GM23338 (cell line): ENCODE measurements at regions not wholly inside any gene's neighbourhood (a gene's known extent, or its start where the extent isn't known, plus 50 kb on each side); places are given as distances from the start of the nearest gene placed in this dataset.

ENCODE experiments used
- ATAC-seq: fragments of 200-7000 bp; cut with Tn5 transposase; 3 replicates; pipeline ENCODE4 v1.9.1; 2020
- DNase-seq: peaks from one replicate; pipeline ENCODE4 v3.0.0-alpha.2; 2015; ENCODE audit warnings: low spot score
- H2AFZ ChIP-seq: fragments of 200-600 bp; sonication (generic); 2 replicates; pipeline ENCODE4 v1.8.0; 2016; ENCODE audit warnings: antibody characterized with exemption, mild to moderate bottlenecking, moderate library complexity
- H3F3A ChIP-seq: fragments of 200-600 bp; sonication (generic); replicated peaks from 2 replicates; pipeline ENCODE4 v1.8.0; 2017; ENCODE audit warnings: antibody characterized with exemption, mixed run types, low read depth
- H3K27ac ChIP-seq: fragments of 200-600 bp; sonication (generic); 2 replicates; pipeline ENCODE4 v1.6.1; 2016; ENCODE audit warnings: low read depth
- H3K27me3 ChIP-seq: fragments of 200-600 bp; sonication (generic); 2 replicates; pipeline ENCODE4 v1.8.0; 2016; ENCODE audit warnings: mild to moderate bottlenecking, mixed run types, moderate library complexity; ENCODE audit not compliant: insufficient read depth
- H3K36me3 ChIP-seq: fragments of 200-600 bp; sonication (generic); 2 replicates; pipeline ENCODE4 v1.8.0; 2016; ENCODE audit warnings: mild to moderate bottlenecking; ENCODE audit not compliant: insufficient read depth
- H3K4me1 ChIP-seq: fragments of 200-600 bp; sonication (generic); 2 replicates; pipeline ENCODE4 v1.8.0; 2016; ENCODE audit warnings: mild to moderate bottlenecking, moderate library complexity; ENCODE audit not compliant: insufficient read depth
- H3K4me2 ChIP-seq: fragments of 200-600 bp; sonication (generic); 2 replicates; pipeline ENCODE4 v1.7.1; 2017; ENCODE audit warnings: mixed run types
- H3K4me3 ChIP-seq: fragments of 200-600 bp; sonication (generic); 2 replicates; pipeline ENCODE4 v1.6.1; 2016; ENCODE audit warnings: mixed run types
- H3K79me2 ChIP-seq: fragments of 200-600 bp; sonication (generic); replicated peaks from 2 replicates; pipeline ENCODE4 v1.8.0; 2017; ENCODE audit warnings: mild to moderate bottlenecking; ENCODE audit not compliant: insufficient read depth
- H3K9me2 ChIP-seq: fragments of 200-600 bp; sonication (generic); 2 replicates; pipeline ENCODE4 v1.8.0; 2017; ENCODE audit not compliant: insufficient read depth
- H4K20me1 ChIP-seq: fragments of 200-600 bp; sonication (generic); replicated peaks from 2 replicates; pipeline ENCODE4 v1.8.0; 2017; ENCODE audit warnings: mild to moderate bottlenecking; ENCODE audit not compliant: insufficient read depth
- H3K27ac Mint-ChIP-seq: 2 replicates; pipeline ENCODE4 v1.8.0; 2020; ENCODE audit warnings: inconsistent platforms, mild to moderate bottlenecking, moderate library complexity, mixed read lengths
- H3K27me3 Mint-ChIP-seq: 3 replicates; pipeline ENCODE4 v1.8.0; 2022; ENCODE audit warnings: low read depth, mild to moderate bottlenecking, moderate library complexity, mixed read lengths, inconsistent platforms; ENCODE audit not compliant: insufficient read depth, poor library complexity
- H3K36me3 Mint-ChIP-seq: 3 replicates; pipeline ENCODE4 v1.8.0; 2021; ENCODE audit warnings: low read depth, mild to moderate bottlenecking, inconsistent platforms, moderate library complexity, mixed read lengths
- H3K4me1 Mint-ChIP-seq: 3 replicates; pipeline ENCODE4 v1.8.0; 2020; ENCODE audit warnings: mild to moderate bottlenecking, inconsistent platforms, mixed read lengths
- H3K4me3 Mint-ChIP-seq: 3 replicates; pipeline ENCODE4 v1.8.0; 2021; ENCODE audit warnings: moderate library complexity, mild to moderate bottlenecking, inconsistent platforms, mixed read lengths
- H3K9me3 Mint-ChIP-seq: 3 replicates; pipeline ENCODE4 v1.8.0; 2020; ENCODE audit warnings: moderate library complexity, mild to moderate bottlenecking, inconsistent platforms, mixed read lengths
- EZH2 ChIP-seq: fragments of 200-600 bp; sonication (generic); IDR thresholded peaks from one replicate; pipeline ENCODE4 v1.8.0; 2017; ENCODE audit warnings: antibody characterized with exemption, mild to moderate bottlenecking, low read depth; ENCODE audit not compliant: unreplicated experiment
- EZH2phosphoT487 ChIP-seq: fragments of 200-600 bp; sonication (generic); IDR thresholded peaks from one replicate; pipeline ENCODE4 v1.8.1; 2018; ENCODE audit warnings: antibody characterized with exemption; ENCODE audit not compliant: unreplicated experiment
- JUNB ChIP-seq: IDR thresholded peaks from one replicate; pipeline ENCODE4 v1.6.1; 2016; ENCODE audit warnings: antibody characterized with exemption; ENCODE audit not compliant: unreplicated experiment
- NANOG ChIP-seq: IDR thresholded peaks from 2 replicates; pipeline ENCODE4 v1.6.1; 2016; ENCODE audit warnings: antibody characterized with exemption, borderline replicate concordance
- POLR2AphosphoS5 ChIP-seq: IDR thresholded peaks from 2 replicates; pipeline ENCODE4 v1.6.1; 2016; ENCODE audit warnings: antibody characterized with exemption, low read depth
- STAT1 ChIP-seq: IDR thresholded peaks from one replicate; pipeline ENCODE4 v1.6.1; 2016; ENCODE audit warnings: antibody characterized with exemption; ENCODE audit not compliant: unreplicated experiment
- ZNF331 ChIP-seq: fragments of 250-450 bp; sonication (Bioruptor Pico); IDR thresholded peaks from 2 replicates; pipeline ENCODE4 v1.5.0; 2020; ENCODE audit warnings: low read depth, mild to moderate bottlenecking, moderate library complexity
- TF ChIP-seq, protein P1 (sequence below), 2 experiments: fragments of 200-600 bp in 1 of 2; sonication (generic) in 1 of 2; conservative IDR thresholded peaks; 2 replicates each; pipeline versions ENCODE4 v1.5.1 to v1.6.1; 2016 to 2017; ENCODE audit warnings: antibody characterized with exemption in 2 of 2, low read depth in 2 of 2, mild to moderate bottlenecking in 2 of 2, moderate library complexity in 1 of 2
- TF ChIP-seq, protein P2 (sequence below): IDR thresholded peaks from 2 replicates; pipeline ENCODE4 v1.6.1; 2016; ENCODE audit warnings: antibody characterized with exemption
- TF ChIP-seq, protein P3 (sequence below): IDR thresholded peaks from one replicate; pipeline ENCODE4 v1.6.1; 2018; ENCODE audit warnings: antibody characterized with exemption; ENCODE audit not compliant: unreplicated experiment

DNA sequence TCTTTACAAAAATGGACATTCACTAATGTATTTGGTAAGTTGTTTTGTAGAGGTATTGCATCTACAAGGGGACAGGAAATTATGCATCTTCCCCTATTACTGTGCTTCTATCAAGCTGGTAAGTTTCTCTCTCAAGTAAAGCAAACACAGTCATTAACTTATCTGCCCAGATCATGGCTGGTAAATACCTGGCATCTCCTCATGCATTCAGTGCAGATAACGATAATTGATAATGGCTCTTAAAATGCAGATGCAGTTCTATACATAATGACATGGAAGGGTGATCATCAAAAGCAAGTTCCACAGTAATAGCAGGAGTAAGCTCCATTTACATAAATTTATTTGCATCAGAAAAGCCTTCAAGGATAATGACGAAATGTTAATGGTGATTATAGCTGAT is 122.4 kb downstream of the SIPA1L2 start (continued):
- TF ChIP-seq, protein P1, sequence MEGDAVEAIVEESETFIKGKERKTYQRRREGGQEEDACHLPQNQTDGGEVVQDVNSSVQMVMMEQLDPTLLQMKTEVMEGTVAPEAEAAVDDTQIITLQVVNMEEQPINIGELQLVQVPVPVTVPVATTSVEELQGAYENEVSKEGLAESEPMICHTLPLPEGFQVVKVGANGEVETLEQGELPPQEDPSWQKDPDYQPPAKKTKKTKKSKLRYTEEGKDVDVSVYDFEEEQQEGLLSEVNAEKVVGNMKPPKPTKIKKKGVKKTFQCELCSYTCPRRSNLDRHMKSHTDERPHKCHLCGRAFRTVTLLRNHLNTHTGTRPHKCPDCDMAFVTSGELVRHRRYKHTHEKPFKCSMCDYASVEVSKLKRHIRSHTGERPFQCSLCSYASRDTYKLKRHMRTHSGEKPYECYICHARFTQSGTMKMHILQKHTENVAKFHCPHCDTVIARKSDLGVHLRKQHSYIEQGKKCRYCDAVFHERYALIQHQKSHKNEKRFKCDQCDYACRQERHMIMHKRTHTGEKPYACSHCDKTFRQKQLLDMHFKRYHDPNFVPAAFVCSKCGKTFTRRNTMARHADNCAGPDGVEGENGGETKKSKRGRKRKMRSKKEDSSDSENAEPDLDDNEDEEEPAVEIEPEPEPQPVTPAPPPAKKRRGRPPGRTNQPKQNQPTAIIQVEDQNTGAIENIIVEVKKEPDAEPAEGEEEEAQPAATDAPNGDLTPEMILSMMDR (conservative IDR thresholded peaks at IDR 0.05; ENCODE audit: low read depth in 2 of 2): no peak
- TF ChIP-seq STAT1: no peak
- no peak for TF ChIP-seq EZH2
- TF ChIP-seq JUNB: no peak
- TF ChIP-seq, protein P2, sequence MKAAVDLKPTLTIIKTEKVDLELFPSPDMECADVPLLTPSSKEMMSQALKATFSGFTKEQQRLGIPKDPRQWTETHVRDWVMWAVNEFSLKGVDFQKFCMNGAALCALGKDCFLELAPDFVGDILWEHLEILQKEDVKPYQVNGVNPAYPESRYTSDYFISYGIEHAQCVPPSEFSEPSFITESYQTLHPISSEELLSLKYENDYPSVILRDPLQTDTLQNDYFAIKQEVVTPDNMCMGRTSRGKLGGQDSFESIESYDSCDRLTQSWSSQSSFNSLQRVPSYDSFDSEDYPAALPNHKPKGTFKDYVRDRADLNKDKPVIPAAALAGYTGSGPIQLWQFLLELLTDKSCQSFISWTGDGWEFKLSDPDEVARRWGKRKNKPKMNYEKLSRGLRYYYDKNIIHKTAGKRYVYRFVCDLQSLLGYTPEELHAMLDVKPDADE: no peak
- no peak for TF ChIP-seq NANOG
- TF ChIP-seq POLR2AphosphoS5: no peak
- no peak for TF ChIP-seq ZNF331 (CRISPR knock-in tag)

DNA sequence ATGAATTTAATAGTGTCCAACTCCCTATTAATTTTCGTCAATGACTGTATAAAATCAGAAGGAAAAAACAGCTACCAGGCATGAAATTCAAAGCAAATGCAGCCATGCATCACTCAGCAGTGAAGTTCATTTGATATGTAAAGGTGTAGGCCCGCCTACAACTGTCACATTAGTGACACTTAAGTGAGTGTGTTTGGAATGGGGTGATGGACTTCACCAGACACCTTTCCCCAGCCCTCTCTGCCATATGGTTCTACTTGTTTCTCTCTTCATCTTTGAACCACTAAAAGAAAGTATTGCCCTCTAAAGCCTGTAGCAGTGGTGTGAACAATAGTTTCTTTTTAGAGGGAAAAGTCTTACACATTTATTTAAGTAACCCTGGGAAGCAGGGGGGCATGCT is 124.0 kb downstream of the SIPA1L2 start:
- 0 out of 2 replicates have a peak, but pooled peaks cover 6% of the 10 kb centered on the region for H3K79me2 ChIP-seq
- Mint-ChIP-seq H3K27ac (no peak overlapping the region), H3K4me3 (no peak overlapping the region), H3K4me1 (peaks cover 56% of the 10 kb centered on the region), H3K27me3 (peaks cover 5% of the 10 kb centered on the region), H3K9me3 (no peaks in the 10 kb centered on the region), H3K36me3 (no peaks in the 10 kb centered on the region)
- H3K36me3 ChIP-seq: no peaks in the 10 kb centered on the region
- TF ChIP-seq JUNB: no peak
- no peak for ATAC-seq
- H3K4me1 ChIP-seq: peaks cover 32% of the 10 kb centered on the region
- no peak overlapping the region for H3K4me3 ChIP-seq
- H3K9me2 ChIP-seq: no peaks in the 10 kb centered on the region
- H3K27ac ChIP-seq: no peak overlapping the region
- no peak overlapping the region for H3K4me2 ChIP-seq
- no peaks in the 10 kb centered on the region for H4K20me1 ChIP-seq
- no peak for DNase-seq
- H3F3A ChIP-seq: no peaks in the 10 kb centered on the region
- no peak overlapping the region for H2AFZ ChIP-seq
- H3K27me3 ChIP-seq: no peaks in the 10 kb centered on the region

DNA sequence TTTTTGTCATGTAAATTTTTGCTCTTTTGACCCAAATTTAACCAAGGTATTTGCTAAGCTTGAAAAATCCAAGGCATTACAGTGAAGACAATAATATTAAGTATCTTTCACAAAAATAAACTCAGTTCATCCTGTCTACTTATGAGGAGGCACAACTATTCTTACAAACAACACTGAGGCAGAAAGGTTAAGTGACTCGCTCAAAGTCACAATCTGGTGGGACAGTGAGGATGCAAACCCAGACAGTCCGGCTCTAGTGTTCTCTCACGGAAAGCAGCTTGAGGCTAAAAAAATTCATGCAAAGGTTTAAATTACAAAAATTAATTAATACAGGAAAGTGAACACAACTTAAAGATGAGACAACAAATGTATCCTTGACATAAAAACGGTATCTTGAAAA is 125.3 kb downstream of the SIPA1L2 start:
- ATAC-seq (no peak), DNase-seq (no peak)
- Histone ChIP-seq H3K9me2 (no peaks in the 10 kb centered on the region), H4K20me1 (no peaks in the 10 kb centered on the region), H3K4me2 (no peak overlapping the region), H3K4me3 (no peak overlapping the region), H3F3A (no peaks in the 10 kb centered on the region), H3K27me3 (no peaks in the 10 kb centered on the region), H3K36me3 (no peaks in the 10 kb centered on the region), H3K4me1 (peaks cover 32% of the 10 kb centered on the region), H3K79me2 (0 out of 2 replicates have a peak, but pooled peaks cover 6% of the 10 kb centered on the region), H2AFZ (no peak overlapping the region), H3K27ac (no peak overlapping the region)
- H3K27ac Mint-ChIP-seq: no peak overlapping the region
- H3K27me3 Mint-ChIP-seq: peaks cover 5% of the 10 kb centered on the region
- TF ChIP-seq NANOG: no peak
- TF ChIP-seq, protein P2: no peak
- TF ChIP-seq EZH2phosphoT487: no peak
- no peak for TF ChIP-seq POLR2AphosphoS5
- no peak for TF ChIP-seq JUNB
- TF ChIP-seq, protein P1 (conservative IDR thresholded peaks at IDR 0.05; ENCODE audit: low read depth in 2 of 2): no peak
- TF ChIP-seq, protein P3, sequence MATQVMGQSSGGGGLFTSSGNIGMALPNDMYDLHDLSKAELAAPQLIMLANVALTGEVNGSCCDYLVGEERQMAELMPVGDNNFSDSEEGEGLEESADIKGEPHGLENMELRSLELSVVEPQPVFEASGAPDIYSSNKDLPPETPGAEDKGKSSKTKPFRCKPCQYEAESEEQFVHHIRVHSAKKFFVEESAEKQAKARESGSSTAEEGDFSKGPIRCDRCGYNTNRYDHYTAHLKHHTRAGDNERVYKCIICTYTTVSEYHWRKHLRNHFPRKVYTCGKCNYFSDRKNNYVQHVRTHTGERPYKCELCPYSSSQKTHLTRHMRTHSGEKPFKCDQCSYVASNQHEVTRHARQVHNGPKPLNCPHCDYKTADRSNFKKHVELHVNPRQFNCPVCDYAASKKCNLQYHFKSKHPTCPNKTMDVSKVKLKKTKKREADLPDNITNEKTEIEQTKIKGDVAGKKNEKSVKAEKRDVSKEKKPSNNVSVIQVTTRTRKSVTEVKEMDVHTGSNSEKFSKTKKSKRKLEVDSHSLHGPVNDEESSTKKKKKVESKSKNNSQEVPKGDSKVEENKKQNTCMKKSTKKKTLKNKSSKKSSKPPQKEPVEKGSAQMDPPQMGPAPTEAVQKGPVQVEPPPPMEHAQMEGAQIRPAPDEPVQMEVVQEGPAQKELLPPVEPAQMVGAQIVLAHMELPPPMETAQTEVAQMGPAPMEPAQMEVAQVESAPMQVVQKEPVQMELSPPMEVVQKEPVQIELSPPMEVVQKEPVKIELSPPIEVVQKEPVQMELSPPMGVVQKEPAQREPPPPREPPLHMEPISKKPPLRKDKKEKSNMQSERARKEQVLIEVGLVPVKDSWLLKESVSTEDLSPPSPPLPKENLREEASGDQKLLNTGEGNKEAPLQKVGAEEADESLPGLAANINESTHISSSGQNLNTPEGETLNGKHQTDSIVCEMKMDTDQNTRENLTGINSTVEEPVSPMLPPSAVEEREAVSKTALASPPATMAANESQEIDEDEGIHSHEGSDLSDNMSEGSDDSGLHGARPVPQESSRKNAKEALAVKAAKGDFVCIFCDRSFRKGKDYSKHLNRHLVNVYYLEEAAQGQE: no peak
- no peak for TF ChIP-seq STAT1
- H3K36me3 Mint-ChIP-seq: no peaks in the 10 kb centered on the region
- H3K4me1 Mint-ChIP-seq: peaks cover 49% of the 10 kb centered on the region
- no peaks in the 10 kb centered on the region for H3K9me3 Mint-ChIP-seq
- no peak overlapping the region for H3K4me3 Mint-ChIP-seq
